Thyroid gland (tissue), 4 donors: ENCODE measurements at regions not wholly inside any gene's neighbourhood (a gene's known extent, or its start where the extent isn't known, plus 50 kb on each side); places are given as distances from the start of the nearest gene placed in this dataset.

Experiments
- DNase-seq, 2 donors: peaks; one replicate each; pipeline ENCODE4 v3.0.0-alpha.2; 2019
- H3K27ac ChIP-seq, 3 donors: fragments of 200-600 bp; sonication (generic); 1 replicate in 2 of 3; 2 replicates in 1 of 3; pipeline ENCODE4 v1.5.1; 2016 to 2019; ENCODE audit warnings: mild to moderate bottlenecking in 1 of 3, moderate library complexity in 1 of 3
- H3K27me3 ChIP-seq: fragments of 200-600 bp; sonication (generic); one replicate; pipeline ENCODE4 v1.5.1; 2019
- H3K36me3 ChIP-seq, 2 donors: fragments of 200-600 bp; sonication (generic); one replicate each; pipeline ENCODE4 v1.5.1; 2016 to 2019
- H3K4me1 ChIP-seq, 2 donors: fragments of 200-600 bp; sonication (generic); one replicate each; pipeline ENCODE4 v1.5.1; 2017 to 2019
- H3K4me3 ChIP-seq, 3 donors: fragments of 200-600 bp; sonication (generic); replicated peaks in 1 of 3; 1 replicate in 2 of 3; 2 replicates in 1 of 3; pipeline ENCODE4 v1.5.1; 2016; ENCODE audit warnings: mild to moderate bottlenecking in 1 of 3
- H3K9me3 ChIP-seq: fragments of 200-600 bp; sonication (generic); one replicate; pipeline ENCODE4 v1.5.1; 2017
- POLR2A ChIP-seq, 2 donors: fragments of 450-650 bp; IDR thresholded peaks; one replicate each; pipeline ENCODE4 v1.6.1; 2017; ENCODE audit warnings: antibody characterized with exemption in 2 of 2, mild to moderate bottlenecking in 2 of 2, moderate library complexity in 1 of 2
- WGBS, 2 donors: methylation state at CpG; one replicate each; pipeline ENCODE4 v1.1.5; 2017; 5-methylcytosine and 5-hydroxymethylcytosine counted together
- intact Hi-C: fragments of 100-400 bp; cut with DNase I; formaldehyde crosslinking; loops from one replicate; pipeline ENCODE4 v1.15.1; 2023
- TF ChIP-seq, protein P1 (sequence below), 6 experiments: fragments of 200-600 bp in 3 of 6; fragments of 450-650 bp in 3 of 6; sonication (generic) in 3 of 6; IDR thresholded peaks; one replicate each; pipeline ENCODE4 v1.5.1; 2016 to 2019; ENCODE audit warnings: antibody characterized with exemption in 6 of 6, mild to moderate bottlenecking in 2 of 6, inconsistent platforms in 1 of 6, moderate library complexity in 1 of 6

DNA sequence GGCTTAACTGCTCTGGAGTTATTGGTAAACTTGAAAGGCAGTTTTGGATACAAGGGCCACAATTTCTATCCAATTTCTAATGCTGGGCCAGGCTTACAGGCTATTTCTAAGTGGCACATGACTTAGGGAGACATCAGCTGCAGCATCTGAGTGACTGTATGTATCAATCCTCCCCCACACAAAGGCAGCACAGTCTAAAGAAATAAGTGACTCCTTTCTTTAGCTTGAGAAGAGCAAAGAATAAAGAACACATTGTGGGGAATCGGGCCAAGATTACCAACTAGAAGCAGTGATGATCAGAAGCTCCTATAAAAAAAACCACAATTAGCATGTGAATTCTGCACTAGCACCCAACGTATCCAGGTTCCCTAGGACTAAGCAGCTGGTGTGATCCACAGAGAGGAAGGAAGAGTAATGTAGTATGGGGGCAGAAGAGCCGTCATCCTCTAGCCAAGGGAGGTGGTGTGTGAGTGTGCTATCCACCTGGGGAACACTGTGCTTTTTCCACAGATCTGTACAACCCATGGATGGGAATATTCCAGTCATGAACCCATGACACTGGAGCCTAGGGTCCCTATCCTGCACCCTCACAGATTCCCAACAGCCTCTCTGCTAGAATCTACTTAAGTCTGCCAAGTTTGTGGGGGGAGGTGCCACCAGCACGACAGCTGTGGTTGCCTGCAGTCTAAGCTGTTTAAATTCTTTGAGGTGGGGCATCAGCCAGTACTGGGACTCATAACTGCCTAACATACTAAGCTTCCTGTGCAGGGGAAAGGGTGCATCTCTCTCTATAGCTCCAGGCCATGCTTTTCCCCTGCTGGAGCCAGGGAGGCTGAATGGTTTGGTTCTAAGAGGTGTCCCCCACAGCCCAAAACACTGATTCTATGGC lies 147.8 kb upstream of the KDM5D start:
- Histone ChIP-seq H3K9me3 (no peaks in the 10 kb centered on the region), H3K4me3 (no peak overlapping the region), H3K36me3 (no peaks in the 10 kb centered on the region), H3K27me3 (no peaks in the 10 kb centered on the region), H3K4me1 (no peaks in the 10 kb centered on the region), H3K27ac (no peak overlapping the region)
- no peak for DNase-seq
- 42 to 60% methylated on average over 4 of the region's 4 CpGs for WGBS, 2 donors
- intact Hi-C loops = no loop called here
- TF ChIP-seq, protein P1, sequence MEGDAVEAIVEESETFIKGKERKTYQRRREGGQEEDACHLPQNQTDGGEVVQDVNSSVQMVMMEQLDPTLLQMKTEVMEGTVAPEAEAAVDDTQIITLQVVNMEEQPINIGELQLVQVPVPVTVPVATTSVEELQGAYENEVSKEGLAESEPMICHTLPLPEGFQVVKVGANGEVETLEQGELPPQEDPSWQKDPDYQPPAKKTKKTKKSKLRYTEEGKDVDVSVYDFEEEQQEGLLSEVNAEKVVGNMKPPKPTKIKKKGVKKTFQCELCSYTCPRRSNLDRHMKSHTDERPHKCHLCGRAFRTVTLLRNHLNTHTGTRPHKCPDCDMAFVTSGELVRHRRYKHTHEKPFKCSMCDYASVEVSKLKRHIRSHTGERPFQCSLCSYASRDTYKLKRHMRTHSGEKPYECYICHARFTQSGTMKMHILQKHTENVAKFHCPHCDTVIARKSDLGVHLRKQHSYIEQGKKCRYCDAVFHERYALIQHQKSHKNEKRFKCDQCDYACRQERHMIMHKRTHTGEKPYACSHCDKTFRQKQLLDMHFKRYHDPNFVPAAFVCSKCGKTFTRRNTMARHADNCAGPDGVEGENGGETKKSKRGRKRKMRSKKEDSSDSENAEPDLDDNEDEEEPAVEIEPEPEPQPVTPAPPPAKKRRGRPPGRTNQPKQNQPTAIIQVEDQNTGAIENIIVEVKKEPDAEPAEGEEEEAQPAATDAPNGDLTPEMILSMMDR (IDR thresholded peaks at IDR 0.05) = no peak
- TF ChIP-seq POLR2A (IDR thresholded peaks at IDR 0.05) = no peak

DNA sequence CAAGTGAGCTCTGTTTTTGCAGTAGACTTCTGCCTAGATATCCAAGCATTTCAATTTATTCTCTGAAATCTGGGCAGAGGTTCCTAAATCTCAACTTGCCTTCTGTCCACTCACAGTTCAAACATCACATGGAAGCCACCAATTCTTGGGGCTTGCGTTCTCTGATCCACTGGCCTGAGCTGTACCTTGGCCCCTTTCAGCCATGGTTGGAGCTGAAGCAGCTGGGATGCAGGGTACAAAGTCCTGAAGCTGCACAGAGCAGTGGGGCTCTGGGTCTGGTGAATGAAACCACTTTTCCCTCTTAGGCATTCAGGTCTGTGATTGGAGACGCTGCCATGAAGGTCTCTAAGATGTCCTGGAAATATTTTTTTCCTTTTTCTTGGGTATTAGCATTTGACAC lies 137.6 kb upstream of the KDM5D start:
- WGBS, 2 donors = 60 to 63% methylated on average over 2 of the region's 2 CpGs
- H3K27me3 ChIP-seq = no peaks in the 10 kb centered on the region
- no peak for TF ChIP-seq POLR2A (IDR thresholded peaks at IDR 0.05)
- TF ChIP-seq, protein P1 (IDR thresholded peaks at IDR 0.05) = no peak
- no peaks in the 10 kb centered on the region for H3K4me1 ChIP-seq
- H3K4me3 ChIP-seq = no peak overlapping the region
- H3K27ac ChIP-seq = no peak overlapping the region
- intact Hi-C loops = no loop called here
- no peaks in the 10 kb centered on the region for H3K36me3 ChIP-seq
- H3K9me3 ChIP-seq = no peaks in the 10 kb centered on the region
- DNase-seq = no peak

DNA sequence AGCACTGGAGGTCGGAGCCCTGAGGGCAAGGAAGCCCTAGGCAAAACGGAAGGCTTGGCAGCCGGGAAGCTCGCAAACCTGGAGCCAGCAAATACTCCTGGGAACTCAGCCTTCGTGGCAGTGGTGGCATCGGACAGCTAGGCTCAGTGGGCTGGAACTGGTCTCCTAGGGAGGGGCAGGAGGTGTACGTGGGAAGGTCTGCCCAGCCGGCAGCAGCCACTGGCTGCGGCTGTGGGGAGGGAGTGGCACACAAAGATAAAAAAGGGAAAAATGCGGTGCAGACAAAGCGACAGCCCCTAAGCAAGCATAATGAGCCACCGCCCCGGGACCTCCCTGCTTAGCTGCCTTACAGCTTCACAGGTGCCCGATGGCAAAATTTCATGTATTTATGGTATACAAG lies 125.2 kb upstream of the KDM5D start:
- Histone ChIP-seq H3K27me3 (no peaks in the 10 kb centered on the region), H3K4me1 (no peaks in the 10 kb centered on the region), H3K9me3 (no peaks in the 10 kb centered on the region), H3K4me3 (no peak overlapping the region), H3K27ac (no peak overlapping the region), H3K36me3 (no peaks in the 10 kb centered on the region)
- DNase-seq = no peak
- no peak for TF ChIP-seq POLR2A (IDR thresholded peaks at IDR 0.05)
- TF ChIP-seq, protein P1 (IDR thresholded peaks at IDR 0.05) = no peak
- 70 to 72% methylated on average over 14 of the region's 14 CpGs for WGBS, 2 donors
- intact Hi-C loops = no loop called here

DNA sequence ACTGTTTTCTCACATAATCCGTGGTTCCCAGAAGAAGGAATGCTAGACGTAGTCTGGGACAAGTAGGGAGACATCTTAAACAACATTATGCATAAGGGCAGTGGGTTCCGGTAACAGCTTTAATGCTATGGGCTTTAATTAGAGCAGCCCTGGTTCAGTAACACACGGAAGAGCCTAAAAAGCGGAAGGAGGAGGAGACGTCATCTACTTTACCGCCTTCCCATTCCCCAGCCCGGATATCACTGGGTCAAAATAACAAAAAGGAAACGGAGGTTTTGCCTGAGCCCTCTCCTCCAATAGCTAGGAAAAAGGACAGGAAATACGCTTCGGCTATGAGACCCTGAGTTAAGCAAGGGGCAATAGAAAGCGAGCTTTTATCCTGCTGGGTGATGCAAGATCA lies 124.8 kb upstream of the KDM5D start:
- Histone ChIP-seq H3K4me1 (no peaks in the 10 kb centered on the region), H3K27ac (no peak overlapping the region), H3K27me3 (no peaks in the 10 kb centered on the region), H3K9me3 (no peaks in the 10 kb centered on the region), H3K36me3 (no peaks in the 10 kb centered on the region), H3K4me3 (no peak overlapping the region)
- no peak for DNase-seq
- WGBS, 2 donors = 78 to 80% methylated on average over 12 of the region's 12 CpGs
- TF ChIP-seq, protein P1 (IDR thresholded peaks at IDR 0.05) = no peak
- no peak for TF ChIP-seq POLR2A (IDR thresholded peaks at IDR 0.05)
- intact Hi-C loops = no loop called here

DNA sequence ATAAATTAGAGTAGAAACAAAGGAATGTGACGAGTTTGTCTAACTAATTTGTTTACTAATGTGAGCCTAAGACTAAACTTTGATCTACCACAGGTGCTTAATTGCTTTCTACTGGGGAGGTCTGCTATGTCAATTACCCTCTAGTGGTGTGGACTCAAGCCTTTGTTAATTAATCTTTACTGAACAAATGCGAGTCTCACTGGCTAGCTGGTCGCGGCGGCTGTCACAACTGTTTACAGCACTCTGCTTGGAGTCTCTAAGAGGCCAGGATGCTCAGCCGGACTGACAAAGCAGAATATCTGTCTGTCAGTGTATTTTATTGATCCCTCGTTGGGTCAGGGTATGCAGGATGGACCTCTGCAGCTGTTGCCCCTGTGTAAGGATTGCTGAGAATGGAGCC lies 124.1 kb upstream of the KDM5D start:
- DNase-seq = no peak
- WGBS, 2 donors = 76 to 82% methylated on average over 7 of the region's 7 CpGs
- Histone ChIP-seq H3K36me3 (no peaks in the 10 kb centered on the region), H3K27me3 (no peaks in the 10 kb centered on the region), H3K4me1 (no peaks in the 10 kb centered on the region), H3K27ac (no peak overlapping the region), H3K4me3 (no peak overlapping the region), H3K9me3 (no peaks in the 10 kb centered on the region)
- TF ChIP-seq, protein P1 (IDR thresholded peaks at IDR 0.05) = no peak
- no peak for TF ChIP-seq POLR2A (IDR thresholded peaks at IDR 0.05)
- intact Hi-C loops = no loop called here
